NCI-H1436 (cell line): ENCODE measurements at regions not wholly inside any gene's neighbourhood (a gene's known extent, or its start where the extent isn't known, plus 50 kb on each side); places are given as distances from the start of the nearest gene placed in this dataset.

ENCODE experiments used
- DNase-seq: peaks from one replicate; lab custom pipeline; 2025; lab: John Stamatoyannopoulos, UW

DNA sequence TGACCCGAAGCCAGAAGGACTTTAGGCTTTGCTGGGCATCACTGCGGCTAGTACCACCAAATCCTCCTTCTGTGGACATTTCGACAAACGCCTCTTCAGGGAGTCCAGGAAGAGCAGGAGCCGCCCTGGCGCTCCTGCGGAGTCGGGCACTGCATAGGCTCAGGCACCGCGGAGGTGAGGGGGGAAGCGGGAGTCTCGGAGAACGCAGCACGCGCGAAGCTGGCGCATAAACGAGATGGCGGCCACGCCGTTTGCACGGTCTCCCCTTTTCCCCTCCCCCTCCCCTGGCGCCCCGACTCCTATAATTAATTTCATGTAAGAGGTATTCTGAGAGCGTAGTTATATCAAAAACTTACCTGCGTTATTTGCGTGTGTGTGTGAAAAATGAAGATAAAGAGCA is 137.8 kb upstream of the GAS1 start:
- DNase-seq = no peak

GRCh38 chr9:87085521-87085920 is 138.2 kb upstream of the GAS1 start:
- no peak for DNase-seq

- no peak for DNase-seq
These were observed 139.0 kb upstream of the GAS1 start for GRCh38 chr9:87086221-87086818.

- no peak for DNase-seq
These were observed 139.9 kb upstream of the GAS1 start for GRCh38 chr9:87087197-87087596.

DNA sequence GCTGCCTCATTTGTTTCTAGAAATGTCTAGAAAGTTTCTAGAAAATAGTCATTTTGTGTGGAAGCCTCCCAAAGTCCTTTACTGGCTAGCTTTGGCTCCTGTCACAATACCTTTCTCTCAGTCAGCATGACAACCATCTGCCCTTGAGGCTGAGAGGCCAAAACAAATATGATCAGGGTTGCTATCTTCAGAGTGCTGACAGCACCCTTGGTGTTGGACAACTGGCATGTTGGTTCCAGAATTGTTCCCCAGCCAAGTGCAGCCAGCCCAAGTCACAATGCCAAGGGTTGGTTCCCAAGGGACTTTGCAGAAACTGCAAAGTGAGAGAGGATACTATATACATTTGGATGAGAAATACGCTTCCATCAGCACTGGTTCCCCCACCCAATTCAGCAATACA is 140.9 kb upstream of the GAS1 start:
- no peak for DNase-seq

GRCh38 chr9:87088621-87089365 is 141.5 kb upstream of the GAS1 start:
- no peak for DNase-seq

DNA sequence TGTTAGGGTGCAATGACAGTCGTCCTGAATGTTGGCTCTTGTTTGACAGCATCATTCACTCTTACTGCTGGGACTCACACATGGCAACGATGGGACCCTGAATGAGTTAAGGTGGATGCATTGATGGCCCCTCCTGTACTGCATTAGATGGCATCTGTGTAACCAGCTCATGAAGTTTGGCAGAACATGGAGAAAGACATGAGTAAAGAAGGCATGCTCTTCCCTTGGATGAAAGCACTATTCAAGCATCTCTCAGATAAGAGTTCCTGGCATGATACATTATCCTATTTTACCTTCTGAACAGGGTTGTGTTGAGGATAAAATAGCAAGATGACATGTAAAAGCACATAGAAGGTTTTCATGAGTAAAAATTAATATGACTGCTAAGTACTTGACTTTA is 142.2 kb upstream of the GAS1 start:
- no peak for DNase-seq

- DNase-seq = no peak
These were observed 142.6 kb upstream of the GAS1 start for GRCh38 chr9:87089929-87090328.

- DNase-seq = no peak
These were observed 146.5 kb upstream of the GAS1 start for GRCh38 chr9:87093777-87094176.

GRCh38 chr9:87095951-87096350 is 148.6 kb upstream of the GAS1 start:
- no peak for DNase-seq

GRCh38 chr9:87096506-87096905 is 149.2 kb upstream of the GAS1 start:
- no peak for DNase-seq

- no peak for DNase-seq
These were observed 149.9 kb upstream of the GAS1 start for GRCh38 chr9:87097238-87097637.

DNA sequence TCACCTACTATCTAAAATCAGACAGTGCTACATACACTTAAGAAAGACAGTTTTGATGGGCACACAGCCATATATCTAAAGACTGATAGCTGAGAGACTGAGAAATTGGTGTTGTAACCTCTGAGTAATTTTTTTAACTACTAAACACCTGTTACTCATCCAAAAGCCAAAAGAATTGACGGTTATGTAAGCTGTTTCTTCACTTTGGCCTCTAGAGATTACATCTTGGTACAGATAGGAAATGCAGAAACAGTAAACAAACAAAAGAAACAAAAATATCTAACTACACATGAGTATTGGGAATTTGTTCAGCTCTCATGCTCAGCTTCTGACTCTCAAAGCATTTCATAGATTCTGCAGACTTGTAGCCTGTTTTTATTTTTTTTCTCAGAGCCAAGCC is 152.1 kb upstream of the GAS1 start:
- no peak for DNase-seq

DNA sequence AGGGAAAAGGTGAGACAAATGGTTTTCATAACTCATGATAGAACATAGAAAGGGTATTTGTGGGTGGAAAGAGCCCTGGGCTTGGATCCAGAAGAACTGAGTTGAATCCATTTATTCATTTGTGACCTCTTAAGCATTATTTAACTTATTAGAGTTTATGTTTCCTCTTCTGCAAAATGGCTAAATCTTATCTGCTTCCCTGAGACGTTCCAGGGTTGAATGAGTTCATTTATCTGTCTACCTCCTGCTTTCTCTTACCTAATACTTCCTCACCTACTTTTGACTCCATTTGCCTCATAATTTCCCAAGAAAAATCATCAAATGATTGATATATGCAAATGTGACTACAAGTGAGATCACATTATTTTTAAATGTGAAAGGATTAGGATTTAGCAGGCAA is 152.7 kb upstream of the GAS1 start:
- no peak for DNase-seq

DNA sequence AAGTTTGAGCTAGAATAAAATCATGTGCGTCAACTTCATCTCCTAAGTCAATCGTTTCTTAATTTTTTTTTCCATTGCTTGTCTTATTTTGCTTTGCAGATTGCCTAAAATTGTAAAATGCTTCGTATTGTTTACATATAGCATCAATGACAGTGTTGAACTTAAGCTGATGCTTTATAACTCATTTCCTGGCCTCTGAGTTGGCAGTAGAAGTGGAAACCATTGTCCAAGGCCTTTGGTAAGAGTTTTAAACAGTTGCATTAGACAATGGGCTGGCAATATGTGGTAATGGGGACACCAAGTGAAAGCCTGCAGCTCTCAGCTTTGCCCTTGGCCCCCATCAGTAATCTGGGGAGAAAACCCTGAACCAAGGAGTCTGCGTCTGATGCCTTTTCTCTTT is 154.8 kb upstream of the GAS1 start:
- DNase-seq = no peak

DNA sequence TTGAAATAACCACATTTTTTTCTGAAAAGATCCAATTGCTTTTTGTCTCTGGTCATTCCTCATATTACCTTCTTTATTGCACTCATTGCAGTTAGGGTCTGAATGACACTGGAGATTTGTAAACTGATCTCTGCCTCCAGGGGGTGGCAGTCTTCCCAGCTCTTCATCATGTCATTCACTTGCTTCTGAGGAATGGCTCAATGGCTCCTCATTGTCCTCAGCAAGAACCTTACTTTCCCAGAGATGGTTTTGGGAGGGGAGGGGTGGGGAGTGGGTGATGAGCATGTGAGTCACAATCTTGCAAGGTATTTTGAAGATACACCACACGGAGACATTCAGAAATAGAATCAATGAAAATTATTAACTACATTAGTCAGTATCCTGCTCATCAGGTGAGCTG is 159.8 kb upstream of the GAS1 start:
- DNase-seq = no peak

GRCh38 chr9:87108661-87109060 is 161.4 kb upstream of the GAS1 start:
- DNase-seq = no peak

DNA sequence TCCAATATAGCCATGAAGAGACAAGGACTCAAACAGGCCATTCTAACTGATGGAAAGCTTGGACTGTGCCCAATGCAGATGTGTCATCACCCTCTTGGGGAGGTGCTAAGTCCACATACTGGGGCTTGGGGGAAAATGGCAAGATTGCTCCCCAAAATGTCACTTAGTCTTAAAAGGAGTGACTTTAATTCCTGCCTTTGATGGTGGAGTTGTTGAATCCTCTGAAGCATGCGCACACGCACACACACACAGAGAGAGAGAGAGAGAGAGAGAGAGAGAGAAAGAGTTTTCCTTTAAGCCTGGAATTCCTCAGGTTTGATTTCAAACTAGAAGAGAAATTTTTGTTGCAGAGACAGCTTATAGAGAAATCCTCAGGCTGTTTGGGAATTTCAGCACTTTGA is 161.9 kb upstream of the GAS1 start:
- no peak for DNase-seq

GRCh38 chr9:87109851-87110250 is 162.5 kb upstream of the GAS1 start:
- DNase-seq = no peak

- DNase-seq = no peak
These were observed 163.7 kb upstream of the GAS1 start for GRCh38 chr9:87111010-87111409.

- DNase-seq = no peak
These were observed 165.3 kb upstream of the GAS1 start for GRCh38 chr9:87112656-87113055.

GRCh38 chr9:87113874-87114273 is 166.6 kb upstream of the GAS1 start:
- DNase-seq = no peak

DNA sequence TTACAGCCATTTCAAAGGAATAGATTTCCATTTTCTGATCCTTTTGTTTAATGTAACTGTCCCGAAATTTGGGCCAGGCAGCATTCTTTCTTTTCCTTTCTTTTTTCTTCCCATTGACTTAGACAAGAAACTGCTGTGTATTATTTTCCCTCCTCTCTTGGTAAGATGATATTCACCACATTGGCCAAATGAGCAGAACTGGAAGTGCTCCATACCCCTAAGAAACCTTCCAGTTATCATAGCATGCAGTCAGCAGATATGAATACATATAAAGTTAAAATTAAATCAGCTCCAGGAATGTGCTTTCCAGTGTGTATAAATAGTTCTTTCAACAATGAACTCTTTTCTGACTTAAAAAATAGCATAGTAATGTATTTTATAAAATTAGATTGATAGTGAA is 168.5 kb upstream of the GAS1 start:
- no peak for DNase-seq

DNA sequence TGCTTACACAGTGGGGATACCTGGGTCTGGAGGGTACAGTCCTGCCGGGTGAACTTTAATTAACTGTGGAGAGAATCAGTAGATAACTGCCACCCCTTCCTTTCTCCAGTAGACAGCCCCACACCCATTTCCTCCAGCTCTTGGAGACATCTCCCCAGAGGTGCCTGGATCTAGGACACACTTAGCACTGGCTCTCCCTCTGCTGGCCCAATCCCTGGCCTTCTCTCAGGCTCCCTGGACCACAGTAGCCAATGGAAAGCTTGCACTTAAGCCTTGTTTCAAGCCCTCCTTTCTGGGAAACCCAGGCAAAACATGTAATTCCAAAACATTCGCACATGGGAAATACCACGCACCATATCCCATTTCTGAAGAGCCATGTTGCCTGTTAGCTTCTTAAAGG is 169.2 kb upstream of the GAS1 start:
- no peak for DNase-seq
